H1 (cell line): ENCODE measurements at regions not wholly inside any gene's neighbourhood (a gene's known extent, or its start where the extent isn't known, plus 50 kb on each side); places are given as distances from the start of the nearest gene placed in this dataset.

Experiments
- CREB1 ChIP-seq: IDR thresholded peaks from 2 replicates; pipeline ENCODE4 v1.6.1; 2012; ENCODE audit warnings: inconsistent platforms
- SIN3A ChIP-seq, 2 experiments: IDR thresholded peaks in 1 of 2; conservative IDR thresholded peaks in 1 of 2; 2 replicates each; pipeline ENCODE4 v1.6.1; 2011 to 2012; ENCODE audit warnings: low read length in 2 of 2, improper control_type of control experiment in 1 of 2, low read depth in 1 of 2, mild to moderate bottlenecking in 1 of 2
- TF ChIP-seq, protein P1 (sequence below), 3 experiments: IDR thresholded peaks; 1 replicate in 2 of 3; 2 replicates in 1 of 3; pipeline versions ENCODE4 v1.5.1 to v1.6.1; 2011; ENCODE audit warnings: low read length in 3 of 3, mild to moderate bottlenecking in 3 of 3, inconsistent platforms in 2 of 3, low read depth in 1 of 3, moderate library complexity in 1 of 3; ENCODE audit not compliant: insufficient read depth in 1 of 3; ENCODE audit errors: control extremely low read depth in 1 of 3
- TF ChIP-seq, protein P2 (sequence below): IDR thresholded peaks from 2 replicates; pipeline ENCODE4 v1.6.1; 2011; ENCODE audit warnings: low read length, improper control_type of control experiment

DNA sequence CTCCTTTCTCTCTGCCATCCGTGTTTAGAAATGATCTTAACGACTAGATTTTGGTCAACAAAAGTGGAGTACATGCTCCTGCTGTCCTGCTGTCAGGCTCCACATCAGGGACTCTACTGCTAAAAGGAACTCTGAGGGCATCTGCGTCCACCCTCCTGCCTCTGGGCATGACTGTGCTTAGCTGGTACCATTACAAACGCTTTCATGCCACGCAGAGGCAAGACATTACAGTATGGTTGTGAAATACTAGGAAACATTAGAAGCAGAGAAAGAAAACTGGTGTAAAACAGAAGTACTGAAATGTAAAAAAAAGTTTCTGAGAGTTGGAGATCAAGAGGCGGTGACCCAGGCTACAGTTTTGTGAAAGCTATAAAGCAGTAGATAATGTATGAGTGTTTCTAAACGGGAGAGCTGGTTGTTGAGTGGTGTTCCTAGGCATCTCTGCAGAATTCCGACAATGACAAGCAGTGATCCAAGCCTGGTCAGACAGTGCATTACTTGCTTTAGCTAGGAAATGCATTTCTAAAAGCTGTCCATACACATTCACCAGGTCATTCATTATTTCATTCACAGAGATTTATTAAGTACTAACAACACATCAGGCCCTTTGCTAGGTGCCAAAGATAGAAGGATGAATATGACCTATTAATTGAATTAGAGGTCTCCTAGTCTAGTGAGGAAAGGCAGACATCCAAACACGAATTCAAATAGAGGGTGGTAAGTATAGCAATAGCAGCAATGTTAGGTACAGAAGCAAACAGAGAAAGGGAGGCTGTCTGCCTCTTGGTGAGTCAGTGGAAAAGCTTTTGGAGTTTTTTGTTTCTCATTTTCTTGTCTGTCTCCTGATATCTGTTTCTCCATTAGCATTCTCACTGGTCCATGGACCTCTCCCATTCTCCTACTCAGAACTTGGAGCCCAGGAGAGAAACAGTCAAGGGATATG is 401.9 kb downstream of the LMO4 start:
- TF ChIP-seq, protein P1, sequence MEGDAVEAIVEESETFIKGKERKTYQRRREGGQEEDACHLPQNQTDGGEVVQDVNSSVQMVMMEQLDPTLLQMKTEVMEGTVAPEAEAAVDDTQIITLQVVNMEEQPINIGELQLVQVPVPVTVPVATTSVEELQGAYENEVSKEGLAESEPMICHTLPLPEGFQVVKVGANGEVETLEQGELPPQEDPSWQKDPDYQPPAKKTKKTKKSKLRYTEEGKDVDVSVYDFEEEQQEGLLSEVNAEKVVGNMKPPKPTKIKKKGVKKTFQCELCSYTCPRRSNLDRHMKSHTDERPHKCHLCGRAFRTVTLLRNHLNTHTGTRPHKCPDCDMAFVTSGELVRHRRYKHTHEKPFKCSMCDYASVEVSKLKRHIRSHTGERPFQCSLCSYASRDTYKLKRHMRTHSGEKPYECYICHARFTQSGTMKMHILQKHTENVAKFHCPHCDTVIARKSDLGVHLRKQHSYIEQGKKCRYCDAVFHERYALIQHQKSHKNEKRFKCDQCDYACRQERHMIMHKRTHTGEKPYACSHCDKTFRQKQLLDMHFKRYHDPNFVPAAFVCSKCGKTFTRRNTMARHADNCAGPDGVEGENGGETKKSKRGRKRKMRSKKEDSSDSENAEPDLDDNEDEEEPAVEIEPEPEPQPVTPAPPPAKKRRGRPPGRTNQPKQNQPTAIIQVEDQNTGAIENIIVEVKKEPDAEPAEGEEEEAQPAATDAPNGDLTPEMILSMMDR (IDR thresholded peaks at IDR 0.05; ENCODE audit: control extremely low read depth in 1 of 3, insufficient read depth in 1 of 3, low read depth in 1 of 3, low read length in 3 of 3), result no peak
- TF ChIP-seq CREB1 (no peak), SIN3A (conservative IDR thresholded peaks at IDR 0.05 in 1 of 2, IDR thresholded peaks at IDR 0.05 in 1 of 2; ENCODE audit: low read depth in 1 of 2, low read length in 2 of 2) (no peak)
- TF ChIP-seq, protein P2, sequence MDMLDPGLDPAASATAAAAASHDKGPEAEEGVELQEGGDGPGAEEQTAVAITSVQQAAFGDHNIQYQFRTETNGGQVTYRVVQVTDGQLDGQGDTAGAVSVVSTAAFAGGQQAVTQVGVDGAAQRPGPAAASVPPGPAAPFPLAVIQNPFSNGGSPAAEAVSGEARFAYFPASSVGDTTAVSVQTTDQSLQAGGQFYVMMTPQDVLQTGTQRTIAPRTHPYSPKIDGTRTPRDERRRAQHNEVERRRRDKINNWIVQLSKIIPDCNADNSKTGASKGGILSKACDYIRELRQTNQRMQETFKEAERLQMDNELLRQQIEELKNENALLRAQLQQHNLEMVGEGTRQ, result no peak
